ENCODE measurements at regions not wholly inside any gene's neighbourhood (a gene's known extent, or its start where the extent isn't known, plus 50 kb on each side); places are given as distances from the start of the nearest gene placed in this dataset.

DNA sequence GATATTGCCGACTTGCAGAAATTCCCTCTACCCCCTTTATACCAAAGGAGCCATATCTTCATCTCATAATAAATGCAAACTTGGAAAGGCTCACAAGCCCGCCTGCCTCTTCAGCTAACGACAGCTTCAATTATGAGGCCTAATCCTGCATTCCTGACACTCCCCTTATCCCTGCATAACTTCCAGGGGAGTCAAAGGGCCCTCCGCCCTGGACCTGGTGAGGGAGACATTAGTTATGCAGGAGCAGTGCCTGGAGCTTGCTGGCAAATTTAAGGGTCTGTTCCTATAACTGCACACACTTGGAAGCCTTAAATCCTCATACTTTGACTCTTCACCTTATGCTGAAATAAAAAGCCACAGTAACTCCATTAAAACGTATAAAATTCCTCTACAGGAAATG, 617.9 kb downstream of the BNC2 start:
- no peak for DNase-seq

DNA sequence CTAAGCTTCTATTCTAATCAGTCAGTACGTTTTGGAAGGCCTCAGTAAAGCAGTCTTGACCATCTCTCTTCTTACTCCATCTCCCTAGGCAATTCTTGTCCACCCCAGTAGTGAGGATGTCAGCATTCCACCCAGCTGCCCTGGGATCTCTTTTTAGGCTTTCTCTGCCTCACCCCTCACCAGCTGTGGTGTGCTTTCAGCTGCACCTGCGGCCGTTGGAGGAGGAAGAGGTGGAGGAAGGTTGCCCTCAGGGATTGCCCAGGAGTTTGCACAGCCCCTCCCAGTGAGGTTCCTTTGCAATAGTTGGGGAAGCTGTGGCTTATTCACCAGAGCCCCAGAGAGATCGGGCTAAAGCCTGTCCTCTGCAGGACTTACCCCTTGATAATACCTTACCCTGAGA, 615.8 kb downstream of the BNC2 start:
- no peak for DNase-seq

DNA sequence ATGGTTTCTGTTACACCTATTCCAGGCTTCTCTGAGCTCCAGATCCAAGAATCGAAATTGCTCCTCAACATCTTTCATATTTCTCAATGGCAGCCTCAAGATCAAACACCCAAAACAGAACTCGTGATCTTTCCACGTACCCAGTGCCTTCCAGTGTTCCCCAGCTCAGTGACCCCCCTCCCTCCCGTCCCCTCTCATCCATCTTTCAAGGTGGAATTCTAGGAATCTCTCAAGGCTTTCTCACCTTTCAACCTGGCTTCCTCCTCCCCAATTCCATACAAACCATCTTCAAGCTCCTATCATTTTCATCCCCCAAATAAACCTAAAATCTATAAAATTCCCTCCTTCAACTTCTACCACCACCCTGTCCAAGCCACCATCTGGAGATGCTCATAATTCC, 615.3 kb downstream of the BNC2 start:
- no peak for DNase-seq

DNA sequence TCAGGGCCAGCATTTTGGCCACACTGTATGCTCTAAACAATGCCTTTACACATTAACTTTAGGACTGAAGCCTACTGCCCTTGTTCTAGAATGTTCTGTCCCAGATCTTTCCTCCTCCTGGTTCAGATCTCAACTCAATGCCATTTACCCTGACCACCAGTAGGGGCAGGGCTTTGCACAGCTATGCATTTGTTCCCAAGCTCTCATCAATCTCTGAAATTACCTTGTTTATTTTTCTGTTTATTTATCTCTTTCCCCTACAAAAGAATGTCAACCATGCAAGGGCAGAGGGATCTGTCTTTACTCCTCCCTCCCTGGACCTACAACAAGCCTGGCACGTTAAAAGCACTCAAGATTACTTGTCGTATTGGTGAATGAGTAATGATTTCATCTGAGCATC, 612.9 kb downstream of the BNC2 start:
- no peak for DNase-seq

DNA sequence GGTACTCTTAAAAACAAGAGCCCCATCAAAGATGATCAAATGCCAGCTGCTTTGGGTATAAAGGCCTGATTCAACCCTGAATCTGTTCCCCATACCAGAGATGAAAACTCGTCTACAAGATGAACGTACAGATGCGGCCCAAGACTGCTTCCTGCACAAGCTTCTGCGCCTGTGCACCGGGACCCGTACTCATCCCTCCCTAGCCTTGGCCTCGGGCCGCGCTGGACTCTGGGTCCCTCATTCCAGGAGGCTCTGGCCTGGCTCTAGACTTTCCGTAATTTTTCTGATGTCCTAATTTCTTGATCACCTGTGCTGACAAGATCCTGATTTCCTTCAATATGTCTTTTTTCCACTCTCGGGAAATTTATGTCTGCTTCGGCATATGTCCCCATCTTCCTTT, 612.3 kb downstream of the BNC2 start:
- DNase-seq, result no peak

DNA sequence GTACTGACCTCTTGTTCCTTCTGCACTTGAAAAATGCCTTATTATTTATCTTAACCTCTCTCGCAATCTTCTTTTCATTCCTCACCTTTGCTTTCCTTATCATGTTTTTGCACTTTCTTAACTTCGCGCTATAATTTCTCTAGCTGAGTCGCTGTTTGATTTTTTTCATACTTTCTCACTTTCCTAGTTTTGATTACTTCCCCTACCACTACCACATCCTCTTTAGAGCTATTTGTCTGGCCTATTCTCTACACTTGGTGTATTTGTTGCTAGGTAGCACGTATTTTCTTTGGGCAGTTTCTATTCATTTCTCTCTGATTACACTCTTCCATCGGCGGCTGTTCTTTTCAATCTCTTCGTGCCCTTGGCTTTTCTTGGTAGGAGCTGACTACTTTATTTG, 611.8 kb downstream of the BNC2 start:
- no peak for DNase-seq

DNA sequence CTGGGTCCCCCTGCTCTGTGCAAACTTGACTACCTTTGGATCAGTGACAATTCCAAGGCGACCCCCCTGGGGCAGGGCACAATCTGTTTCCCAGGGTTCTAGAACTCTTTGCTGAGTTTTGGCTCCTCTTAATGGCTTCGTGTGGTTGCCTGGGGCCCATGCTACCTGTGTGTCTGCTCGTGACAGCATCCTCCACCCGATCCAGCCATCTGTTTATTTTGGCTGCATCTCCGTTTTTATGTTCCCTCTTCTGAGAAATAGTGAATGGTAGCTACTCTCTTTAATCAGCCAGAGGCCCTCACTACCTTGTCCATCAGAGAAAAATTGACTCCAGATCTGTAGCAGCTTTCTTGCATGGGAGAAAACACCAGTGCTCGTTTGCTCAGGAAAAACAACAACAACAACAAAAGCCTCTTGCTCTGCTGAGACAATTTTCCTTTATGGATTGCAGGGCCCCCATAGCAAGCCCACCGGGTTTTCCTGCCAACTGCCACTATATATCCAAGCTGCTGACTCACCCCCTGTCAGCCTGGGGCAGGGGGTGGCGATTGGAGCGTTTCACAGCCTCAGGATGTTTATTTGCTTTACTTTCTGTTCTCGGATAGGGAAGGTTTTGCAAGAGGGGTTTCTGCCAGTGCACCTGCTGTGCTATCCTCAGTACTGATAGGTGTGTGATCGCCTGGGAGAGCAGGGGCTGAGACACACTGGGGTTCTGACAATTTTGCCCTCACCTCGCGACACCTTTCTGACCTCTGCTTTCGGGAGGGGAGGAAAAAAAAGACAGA, 607.8 kb downstream of the BNC2 start:
- DNase-seq, result no peak

DNA sequence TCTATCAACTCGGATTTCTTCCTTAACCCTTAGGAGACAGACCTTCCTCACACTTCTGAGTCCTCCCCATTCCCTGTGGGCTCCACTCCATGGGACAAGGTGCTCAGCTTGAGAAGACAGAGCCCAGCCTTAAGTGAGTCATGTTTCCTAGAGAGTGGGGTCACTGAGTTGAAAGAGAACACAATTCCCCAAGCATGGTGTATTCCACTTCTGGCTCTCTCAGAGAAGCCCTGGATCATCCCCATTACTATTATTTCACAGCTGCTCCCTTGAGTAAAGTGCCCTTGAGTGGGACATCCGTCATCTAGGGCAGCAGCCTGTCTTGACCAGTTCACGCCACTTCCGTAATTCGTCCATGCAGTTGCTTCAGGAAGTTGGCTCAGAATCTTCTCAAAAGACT, 604.8 kb downstream of the BNC2 start:
- DNase-seq, result no peak

DNA sequence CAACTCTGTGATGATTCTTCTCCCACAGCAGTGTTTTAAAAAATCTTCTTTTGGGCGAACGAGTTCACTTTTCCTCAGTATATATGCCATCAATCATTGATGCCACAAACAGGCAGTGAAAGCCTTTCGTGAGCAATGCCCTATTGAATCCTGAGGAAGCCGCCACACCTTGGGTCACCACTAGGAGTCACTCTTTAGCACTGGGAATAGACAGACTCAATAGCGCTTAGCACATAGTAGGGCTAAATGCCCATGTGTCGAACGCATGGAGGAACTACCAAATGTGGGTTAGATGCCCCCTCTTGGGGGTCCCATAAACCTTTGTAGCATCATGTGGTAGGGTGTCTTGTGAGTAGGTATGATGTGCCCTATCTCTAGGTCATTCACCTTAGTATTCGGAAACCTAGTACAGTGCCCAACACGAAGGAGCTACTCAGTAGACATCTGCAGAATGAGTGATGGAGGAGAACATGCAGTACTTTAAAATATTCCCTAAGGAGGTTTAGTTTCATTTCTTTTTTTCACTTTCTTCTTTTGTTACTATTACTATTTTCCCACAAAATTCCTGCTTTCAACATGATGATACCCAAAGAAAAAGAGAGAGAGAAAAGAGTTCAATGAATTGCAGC, 603.7 kb downstream of the BNC2 start:
- no peak for DNase-seq

DNA sequence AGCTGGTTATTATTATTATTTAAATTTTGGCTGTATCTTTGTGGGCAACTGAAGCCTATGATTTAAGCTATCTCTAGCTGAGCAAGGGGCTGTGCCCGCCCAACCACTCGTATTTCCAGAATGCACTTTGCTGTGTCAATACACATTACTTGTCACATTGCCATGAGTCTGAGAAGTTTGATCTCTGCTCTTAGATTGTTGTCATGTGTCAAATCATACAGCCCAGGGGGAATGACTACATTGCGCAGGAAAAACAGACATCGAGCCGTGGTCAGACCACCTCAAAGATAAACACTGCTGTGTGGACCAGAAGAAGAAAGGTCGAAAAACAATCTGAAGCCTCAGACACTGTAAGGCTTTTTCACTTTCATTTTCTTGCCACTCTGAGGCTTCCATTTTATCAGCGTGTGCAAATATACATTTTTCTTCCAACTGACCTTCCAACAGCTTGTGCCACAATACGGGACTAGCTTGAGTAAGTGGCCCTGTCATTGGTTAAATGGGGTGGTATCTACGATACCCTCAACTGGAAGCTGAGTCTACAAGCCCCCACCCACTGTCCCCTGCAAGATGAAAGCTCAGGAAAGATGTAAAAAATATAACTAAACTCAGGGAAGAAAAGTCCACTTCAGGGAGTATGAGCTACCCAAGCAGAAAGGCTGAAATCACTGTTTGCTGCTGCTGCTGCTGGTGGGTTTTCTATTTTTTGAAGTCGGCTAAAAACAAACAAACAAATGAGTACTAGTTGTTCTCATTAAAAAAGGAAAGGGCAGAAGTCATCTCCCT, 603.0 kb downstream of the BNC2 start:
- no peak for DNase-seq

DNA sequence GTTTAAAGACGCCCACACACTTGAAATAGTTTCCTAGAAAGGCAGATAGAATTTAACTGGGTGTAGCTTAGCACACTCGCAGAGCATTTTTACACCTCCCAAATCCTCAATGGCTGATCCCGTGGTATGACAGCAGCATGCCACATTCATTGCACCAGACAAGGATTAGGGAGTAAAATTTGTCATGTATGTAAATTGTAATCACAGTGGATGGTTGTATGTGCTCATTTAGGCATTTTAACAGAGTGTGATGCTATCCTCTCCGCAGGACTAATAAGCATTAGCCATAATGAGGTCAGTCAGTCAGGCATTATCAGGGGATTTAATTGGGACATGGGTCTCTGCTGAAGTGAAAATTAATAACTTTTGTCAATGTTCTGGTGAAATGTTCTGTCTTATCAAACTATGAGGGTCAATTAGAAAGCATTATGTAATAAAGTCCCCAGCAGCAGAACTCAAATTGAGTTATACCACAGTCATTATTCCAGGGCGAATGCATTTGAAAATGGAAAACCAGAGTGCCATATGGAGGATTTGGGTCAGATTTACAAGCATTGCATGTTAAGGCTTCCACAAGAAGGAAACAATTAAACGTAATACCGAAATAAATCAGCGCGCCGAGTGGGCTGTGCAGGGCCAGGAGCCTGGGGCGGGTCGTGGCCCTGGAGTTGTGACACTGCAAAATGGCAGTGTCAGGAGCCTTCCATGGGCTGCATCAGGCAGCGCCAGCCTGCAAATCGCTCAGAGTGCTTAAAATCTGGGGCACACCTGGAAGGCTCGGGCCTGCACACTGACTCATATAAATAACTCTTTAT, 602.2 kb downstream of the BNC2 start:
- DNase-seq, result no peak

DNA sequence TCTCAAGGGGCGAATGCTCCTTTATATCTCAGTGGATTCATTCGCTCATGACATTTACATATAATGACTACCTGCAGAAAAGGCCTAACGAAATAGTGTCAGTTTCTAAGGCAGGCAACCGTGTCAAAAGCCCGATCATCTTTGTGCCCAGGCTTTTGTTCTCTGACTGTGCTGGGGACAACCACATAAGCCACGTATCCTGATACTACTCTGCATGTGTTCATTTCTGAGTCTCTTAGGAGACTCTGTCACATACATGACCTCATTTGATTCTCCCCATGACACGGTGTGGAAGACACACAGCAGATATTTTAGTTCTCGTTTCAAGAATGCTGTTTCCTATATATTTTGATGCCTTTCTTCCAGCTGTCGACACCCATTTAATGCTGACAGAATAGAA, 598.5 kb downstream of the BNC2 start:
- DNase-seq, result no peak

DNA sequence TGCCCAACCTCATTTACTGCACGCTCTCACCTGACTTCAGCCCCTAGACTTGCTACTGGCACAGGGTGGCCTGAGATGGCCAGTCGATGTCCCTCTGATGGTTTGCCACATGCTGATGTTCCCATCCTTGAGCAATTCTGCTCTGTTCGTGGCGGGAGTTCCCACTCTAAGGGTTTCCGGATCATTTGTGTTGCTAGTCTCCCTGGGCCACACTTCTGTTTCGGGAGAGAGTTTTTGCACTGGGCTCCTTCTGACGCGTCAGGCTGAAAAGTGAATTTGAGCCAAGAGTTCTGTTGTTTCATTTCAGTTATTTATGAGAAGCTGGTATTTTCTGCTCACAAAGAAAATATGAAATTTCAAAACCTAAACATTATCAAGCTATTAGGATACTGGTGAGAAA, 597.7 kb downstream of the BNC2 start:
- DNase-seq, result no peak

DNA sequence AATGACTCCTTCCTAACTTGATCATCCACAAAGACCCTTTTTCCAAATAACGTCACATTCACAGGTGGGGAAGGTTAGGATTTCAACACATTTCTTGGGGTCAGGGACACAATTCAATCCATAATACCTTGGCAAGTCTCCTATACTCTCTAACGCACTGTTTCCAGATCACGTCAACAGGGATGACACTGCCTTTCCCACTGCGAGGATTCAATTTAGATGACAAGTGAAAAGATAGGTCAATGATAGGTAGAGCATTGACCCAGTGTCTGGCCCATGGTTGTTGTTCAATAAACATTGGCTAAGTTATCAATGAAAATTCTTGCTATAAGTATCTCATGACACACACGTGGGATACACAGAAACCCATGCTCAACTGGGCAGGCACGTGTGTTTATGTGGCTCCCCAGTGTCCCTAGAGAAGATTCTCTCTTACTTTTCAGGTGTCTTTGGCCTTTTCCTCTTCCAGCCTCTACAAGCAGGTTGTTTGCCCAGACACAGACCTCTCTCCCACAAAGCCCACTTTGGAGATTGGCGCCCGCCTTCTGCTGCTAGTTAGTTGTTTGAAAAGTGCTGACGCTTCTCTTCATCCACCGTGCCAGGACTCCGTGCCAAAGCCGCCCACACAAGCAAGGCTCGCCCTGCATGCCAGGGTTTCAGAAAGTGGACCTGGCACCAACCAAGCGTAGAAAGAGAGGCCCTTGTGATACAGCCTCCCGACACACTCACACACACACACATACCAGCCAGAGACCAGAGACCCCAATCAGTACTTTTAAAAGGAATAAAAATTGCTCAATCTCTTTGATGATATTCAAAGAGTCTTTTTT, 594.5 kb downstream of the BNC2 start:
- no peak for DNase-seq

DNA sequence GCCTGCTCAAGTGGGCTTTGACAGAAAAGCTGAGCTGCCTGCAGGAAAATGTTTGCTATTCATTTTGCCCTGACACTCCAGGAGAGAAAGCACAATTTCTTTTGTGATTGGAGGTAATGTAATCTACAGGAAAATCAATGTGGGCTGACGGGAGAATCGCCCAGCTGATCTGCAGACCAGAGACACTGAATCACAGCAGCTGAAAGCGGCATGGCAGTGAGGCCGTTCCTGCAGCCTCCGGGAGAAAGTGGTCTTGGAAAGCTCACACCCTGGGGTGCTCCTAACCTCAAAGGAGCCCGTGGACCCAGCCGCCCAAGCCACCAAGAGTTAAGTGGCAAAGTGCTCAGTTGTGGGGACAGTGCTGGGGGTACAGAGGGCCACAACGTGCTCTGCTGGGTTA, 593.6 kb downstream of the BNC2 start:
- DNase-seq, result no peak

DNA sequence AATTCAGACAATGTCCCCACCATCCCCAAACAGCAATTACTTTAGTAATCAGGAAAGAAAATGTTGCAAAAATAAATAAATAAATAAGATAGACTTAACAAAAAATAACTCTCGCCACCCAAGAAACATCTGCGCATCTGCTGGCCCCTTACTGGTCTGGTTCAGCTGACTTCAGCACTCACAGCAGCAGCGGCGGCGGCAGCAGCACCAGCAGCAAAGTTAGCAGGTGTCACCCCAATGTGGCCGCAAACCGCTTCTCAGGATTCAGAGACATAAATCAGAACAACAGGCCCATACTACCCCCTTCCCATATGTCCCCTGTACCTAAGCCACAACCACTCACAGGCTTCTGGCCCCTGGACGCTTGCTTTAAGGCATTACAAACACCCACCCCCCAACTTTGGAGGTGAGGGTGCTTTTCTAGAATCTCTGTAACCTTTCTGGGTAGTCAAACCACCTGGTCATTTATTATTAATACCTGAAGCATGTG, 593.0 kb downstream of the BNC2 start:
- DNase-seq, result no peak

DNA sequence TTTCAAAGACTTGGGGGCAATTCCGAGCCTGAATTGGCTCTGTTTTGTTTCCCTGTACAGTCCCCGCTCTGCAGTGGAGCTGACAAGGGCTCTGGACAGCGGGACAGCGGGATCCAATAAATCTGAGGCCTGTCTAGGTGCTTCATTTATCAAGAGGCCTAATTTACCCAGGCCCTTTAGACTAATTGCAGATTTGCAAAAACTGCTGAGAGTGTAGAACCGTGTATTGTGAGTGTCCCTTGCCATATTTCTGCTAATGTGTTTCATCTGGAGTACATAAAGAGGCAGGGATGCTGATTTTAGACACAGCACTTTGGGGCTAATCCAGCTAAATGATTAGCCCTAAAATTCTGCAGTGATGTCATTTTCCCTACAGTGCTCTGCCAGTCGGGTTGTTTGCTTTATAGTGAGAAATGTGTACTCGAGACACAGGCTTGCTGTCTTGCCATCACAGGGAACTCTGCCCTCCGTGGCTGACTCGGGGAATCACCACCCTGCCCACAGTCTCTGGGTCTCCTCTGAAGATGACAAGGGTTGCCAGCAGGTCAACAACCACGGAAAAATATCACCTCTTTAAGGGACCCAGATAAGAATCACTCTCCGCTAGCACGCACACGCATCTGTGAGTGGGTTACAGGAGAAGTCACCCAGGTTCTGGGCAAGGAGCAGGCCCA, 592.0 kb downstream of the BNC2 start:
- DNase-seq, result no peak

DNA sequence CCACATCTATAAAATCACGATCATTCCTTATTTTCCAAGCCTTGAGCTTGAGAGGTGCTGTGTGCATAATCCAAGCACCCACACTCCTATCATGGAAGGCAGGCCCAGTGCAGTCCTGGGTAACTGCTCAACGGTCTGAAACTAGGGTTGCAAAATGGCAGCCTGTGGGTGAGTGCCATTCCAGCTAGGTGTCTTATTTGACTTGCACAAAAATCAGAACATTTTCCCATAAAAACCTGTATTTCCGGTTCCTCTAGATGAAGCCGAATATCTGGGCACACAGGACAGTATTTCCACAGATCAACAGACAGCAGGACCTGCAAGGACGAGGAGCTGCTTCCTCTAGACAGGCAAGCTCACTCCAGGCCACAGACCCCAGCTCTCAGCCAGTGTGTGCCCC, 588.8 kb downstream of the BNC2 start:
- no peak for DNase-seq

DNA sequence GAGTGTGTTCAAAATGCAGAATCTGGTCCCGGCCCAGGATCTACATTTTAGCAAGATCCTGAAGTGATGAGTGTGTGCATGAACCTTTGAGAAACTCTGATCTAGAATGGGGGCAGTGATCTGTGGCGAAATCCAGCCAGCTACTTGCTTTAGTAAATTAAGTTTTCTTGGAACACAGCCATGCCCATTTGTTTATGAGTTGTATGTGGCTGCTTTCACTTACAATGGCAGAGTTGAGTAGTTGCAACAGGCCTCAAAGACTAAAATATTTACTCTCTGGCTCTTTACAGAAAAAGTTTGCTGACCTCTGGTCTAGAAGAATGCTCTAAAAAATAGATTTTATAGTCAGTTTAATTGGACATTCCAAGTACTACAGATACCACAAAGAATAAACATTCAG, 588.3 kb downstream of the BNC2 start:
- no peak for DNase-seq

DNA sequence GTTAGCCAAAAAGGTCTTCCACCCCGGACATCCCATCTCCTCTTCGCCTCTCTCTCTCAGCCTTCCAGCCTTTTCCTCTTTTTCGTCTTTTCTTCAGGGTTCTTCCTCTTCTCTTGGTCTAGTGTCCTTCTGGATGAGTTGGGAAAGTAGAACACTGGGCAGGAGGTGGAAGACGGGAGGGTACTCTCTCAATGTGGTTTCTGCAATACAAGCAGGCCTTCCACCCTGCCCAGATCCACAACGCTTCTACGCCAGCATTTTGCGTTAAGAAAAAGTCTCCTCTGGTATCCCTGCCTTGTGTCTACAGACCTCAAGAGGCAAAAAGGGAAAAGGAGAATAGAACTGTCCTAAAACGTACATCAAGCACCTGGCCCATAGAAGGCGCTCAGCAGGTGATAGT, 587.8 kb downstream of the BNC2 start:
- no peak for DNase-seq

DNA sequence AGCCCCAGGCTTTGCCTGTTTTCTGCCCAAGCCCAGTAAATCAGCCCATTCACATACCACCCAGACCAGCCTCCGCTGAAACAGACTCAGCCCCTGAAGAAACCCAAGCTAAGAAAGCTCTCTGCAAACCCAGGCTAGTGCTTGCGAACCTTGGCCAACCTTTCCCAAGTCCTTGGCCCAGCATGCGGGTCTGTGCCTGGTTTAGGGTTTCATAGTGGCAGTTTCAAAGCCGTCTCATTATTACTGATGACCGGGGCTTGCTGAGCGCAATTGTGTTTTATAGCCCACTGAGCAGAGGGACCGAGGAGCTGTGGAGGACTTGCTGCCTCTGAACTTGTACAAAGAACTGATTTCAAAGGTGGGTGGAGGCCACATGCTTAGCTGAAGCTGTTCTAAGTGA, 584.3 kb downstream of the BNC2 start:
- DNase-seq, result no peak

DNA sequence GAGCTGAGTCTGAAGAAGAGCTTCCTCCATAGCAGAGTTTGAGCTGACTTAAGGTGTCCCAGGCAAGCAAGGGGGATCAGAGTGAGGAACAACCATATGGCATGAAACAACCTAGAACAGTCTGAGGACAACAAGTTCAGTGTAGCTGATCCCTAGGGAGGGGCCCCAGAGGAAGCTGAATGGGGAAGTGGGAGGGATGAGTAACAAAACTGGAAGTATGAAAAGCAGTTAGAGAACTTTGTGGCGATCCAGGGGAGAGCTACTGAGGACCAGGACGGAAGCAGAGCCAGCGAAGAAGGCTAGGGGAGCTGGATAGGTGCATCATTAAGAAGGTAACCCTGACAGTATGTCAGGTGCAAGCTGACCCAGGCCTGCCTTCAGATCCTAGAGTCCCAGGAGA, 580.8 kb downstream of the BNC2 start:
- DNase-seq, result no peak

Data from NCI-H510A treated with DMSO at 0.1 percent for 48 hours (cell line).